OCI-LY1 (cell line): ENCODE measurements at regions not wholly inside any gene's neighbourhood (a gene's known extent, or its start where the extent isn't known, plus 50 kb on each side); places are given as distances from the start of the nearest gene placed in this dataset.

Experiments used
- H2AFZ ChIP-seq: fragments of 200-600 bp; sonication (generic), shearing (Covaris generic); 2 replicates; pipeline ENCODE4 v1.6.0; 2014; ENCODE audit warnings: antibody characterized with exemption, mild to moderate bottlenecking, low read length
- H3F3A ChIP-seq: fragments of 200-600 bp; sonication (generic), shearing (Covaris generic); 2 replicates; pipeline ENCODE4 v1.6.0; 2014; ENCODE audit warnings: mild to moderate bottlenecking, antibody characterized with exemption, low read length, moderate library complexity; ENCODE audit not compliant: insufficient read depth
- H3K27ac ChIP-seq: fragments of 200-600 bp; sonication (generic); 2 replicates; pipeline ENCODE4 v1.5.1; 2014; ENCODE audit warnings: low read length, mixed run types, mild to moderate bottlenecking, low read depth; ENCODE audit not compliant: poor library complexity, severe bottlenecking
- H3K27me3 ChIP-seq: fragments of 200-600 bp; sonication (generic); 2 replicates; pipeline ENCODE4 v1.6.0; 2014; ENCODE audit warnings: antibody characterized with exemption, mild to moderate bottlenecking, low read length, moderate library complexity; ENCODE audit not compliant: insufficient read depth
- H3K36me3 ChIP-seq: fragments of 200-600 bp; sonication (generic); 2 replicates; pipeline ENCODE4 v1.6.1; 2014; ENCODE audit warnings: mild to moderate bottlenecking, antibody characterized with exemption, low read length, moderate library complexity, mixed read lengths; ENCODE audit not compliant: insufficient read depth
- H3K4me1 ChIP-seq: fragments of 200-600 bp; sonication (generic); 2 replicates; pipeline ENCODE4 v1.5.1; 2014; ENCODE audit warnings: mild to moderate bottlenecking, low read length, moderate library complexity; ENCODE audit not compliant: insufficient read depth, severe bottlenecking
- H3K4me2 ChIP-seq: fragments of 200-600 bp; sonication (generic), shearing (Covaris generic); 2 replicates; pipeline ENCODE4 v1.6.1; 2014; ENCODE audit warnings: low read length
- H3K4me3 ChIP-seq: fragments of 200-600 bp; sonication (generic); 2 replicates; pipeline ENCODE4 v1.5.1; 2014; ENCODE audit warnings: low read length, low read depth, mild to moderate bottlenecking, mixed read lengths; ENCODE audit not compliant: poor library complexity, severe bottlenecking
- H3K79me2 ChIP-seq: fragments of 200-600 bp; shearing (Covaris generic); 2 replicates; pipeline ENCODE4 v1.6.1; 2016; ENCODE audit warnings: mixed run types, low read length, mixed read lengths; ENCODE audit not compliant: insufficient read depth
- H3K9ac ChIP-seq: fragments of 200-600 bp; sonication (generic), shearing (Covaris generic); 2 replicates; pipeline ENCODE4 v1.6.1; 2014; ENCODE audit warnings: mild to moderate bottlenecking, low read length, mixed read lengths
- H3K9me2 ChIP-seq: fragments of 200-600 bp; sonication (generic), shearing (Covaris generic); 2 replicates; pipeline ENCODE4 v1.6.1; 2014; ENCODE audit warnings: low read depth, mild to moderate bottlenecking, low read length, mixed read lengths
- H3K9me3 ChIP-seq: fragments of 200-600 bp; shearing (Covaris generic); 2 replicates; pipeline ENCODE4 v1.6.1; 2014; ENCODE audit warnings: low read length, mixed read lengths
- H4K20me1 ChIP-seq: fragments of 200-600 bp; sonication (generic), shearing (Covaris generic); 2 replicates; pipeline ENCODE4 v1.6.0; 2016; ENCODE audit warnings: mild to moderate bottlenecking, low read length; ENCODE audit not compliant: insufficient read depth
- CTCF ChIP-seq: fragments of 200-600 bp; sonication (generic), shearing (Covaris generic); IDR thresholded peaks from 2 replicates; pipeline ENCODE4 v1.5.1; 2017; ENCODE audit warnings: mild to moderate bottlenecking, antibody characterized with exemption, low read length, moderate library complexity, mixed read lengths
- EZH2 ChIP-seq: fragments of 200-600 bp; sonication (generic), shearing (Covaris generic); IDR thresholded peaks from 2 replicates; pipeline ENCODE4 v1.8.0; 2017; ENCODE audit warnings: borderline replicate concordance, mixed run types, mild to moderate bottlenecking, antibody characterized with exemption, low read length, moderate library complexity, mixed read lengths

GRCh38 chr12:114241973-114242434 is 163.9 kb downstream of the TBX5 start:
- H3F3A ChIP-seq = no peaks in the 10 kb centered on the region
- no peaks in the 10 kb centered on the region for H3K9me3 ChIP-seq
- no peak overlapping the region for H3K9ac ChIP-seq
- no peaks in the 10 kb centered on the region for H3K36me3 ChIP-seq
- no peak overlapping the region for H2AFZ ChIP-seq
- H3K27me3 ChIP-seq = no peaks in the 10 kb centered on the region
- H3K4me1 ChIP-seq = no peaks in the 10 kb centered on the region
- H4K20me1 ChIP-seq = no peaks in the 10 kb centered on the region
- no peak overlapping the region for H3K4me2 ChIP-seq
- H3K79me2 ChIP-seq = no peaks in the 10 kb centered on the region
- H3K27ac ChIP-seq = no peak overlapping the region
- TF ChIP-seq EZH2 = no peak
- no peak for TF ChIP-seq CTCF
- no peaks in the 10 kb centered on the region for H3K9me2 ChIP-seq
- no peak overlapping the region for H3K4me3 ChIP-seq

GRCh38 chr12:114240288-114240687 is 165.7 kb downstream of the TBX5 start:
- Histone ChIP-seq H3K36me3 (no peaks in the 10 kb centered on the region), H3K9me2 (no peaks in the 10 kb centered on the region), H3K9ac (no peak overlapping the region), H3K4me1 (no peaks in the 10 kb centered on the region), H3K4me2 (no peak overlapping the region), H3F3A (no peaks in the 10 kb centered on the region), H3K4me3 (no peak overlapping the region), H3K27ac (no peak overlapping the region), H3K79me2 (no peaks in the 10 kb centered on the region), H3K9me3 (no peaks in the 10 kb centered on the region), H3K27me3 (no peaks in the 10 kb centered on the region), H4K20me1 (no peaks in the 10 kb centered on the region), H2AFZ (no peak overlapping the region)
- TF ChIP-seq EZH2 (no peak), CTCF (no peak)

- no peak overlapping the region for H3K9ac ChIP-seq
- H3K4me1 ChIP-seq = no peaks in the 10 kb centered on the region
- H3K4me3 ChIP-seq = no peak overlapping the region
- H3K9me3 ChIP-seq = no peaks in the 10 kb centered on the region
- H2AFZ ChIP-seq = no peak overlapping the region
- TF ChIP-seq EZH2 (no peak), CTCF (no peak)
- no peaks in the 10 kb centered on the region for H3K79me2 ChIP-seq
- no peaks in the 10 kb centered on the region for H4K20me1 ChIP-seq
- no peaks in the 10 kb centered on the region for H3F3A ChIP-seq
- H3K4me2 ChIP-seq = no peak overlapping the region
- no peaks in the 10 kb centered on the region for H3K9me2 ChIP-seq
- H3K36me3 ChIP-seq = no peaks in the 10 kb centered on the region
- H3K27ac ChIP-seq = no peak overlapping the region
- H3K27me3 ChIP-seq = no peaks in the 10 kb centered on the region
Observed at GRCh38 chr12:114238808-114239207, 167.1 kb downstream of the TBX5 start.
